Stimulated activated CD8-positive, alpha-beta memory T cell treated with anti-CD3 and anti-CD28 coated beads, Interleukin-2, amount 100 ng/mL, for 48 hours (primary cell): ENCODE measurements at regions not wholly inside any gene's neighbourhood (a gene's known extent, or its start where the extent isn't known, plus 50 kb on each side); places are given as distances from the start of the nearest gene placed in this dataset.
"Not testable (repeated sequence)": the region's sequence is repeated elsewhere in the genome, so short reads cannot be mapped to it uniquely, and the experiment has no call there.

ENCODE experiments used
- DNase-seq, 2 donors: peaks; one replicate each; pipeline ENCODE4 v3.0.0-alpha.2; 2020; ENCODE audit warnings: low read depth in 2 of 2

- DNase-seq = no peak
Observed at GRCh38 chr9:26667882-26668281, 224.7 kb downstream of the CAAP1 start.

GRCh38 chr9:26665666-26666065, 226.9 kb downstream of the CAAP1 start:
- DNase-seq = no peak

- DNase-seq = not testable (repeated sequence)
Observed at GRCh38 chr9:26664087-26664773, 228.4 kb downstream of the CAAP1 start.

- DNase-seq = no peak
Observed at GRCh38 chr9:26662476-26662875, 230.1 kb downstream of the CAAP1 start.

GRCh38 chr9:26658476-26658875, 234.1 kb downstream of the CAAP1 start:
- DNase-seq = no peak

- no peak for DNase-seq
Observed at GRCh38 chr9:26657958-26658357, 234.6 kb downstream of the CAAP1 start.

GRCh38 chr9:26656003-26656870, 236.4 kb downstream of the CAAP1 start:
- DNase-seq = no peak

- DNase-seq = no peak
Observed at GRCh38 chr9:26655166-26655565, 237.4 kb downstream of the CAAP1 start.

GRCh38 chr9:26650325-26650724, 242.3 kb downstream of the CAAP1 start:
- DNase-seq = no peak

- no peak for DNase-seq
Observed at GRCh38 chr9:26643826-26644225, 248.8 kb downstream of the CAAP1 start.

- DNase-seq = no peak
Observed at GRCh38 chr9:26639761-26640160, 252.8 kb downstream of the CAAP1 start.

GRCh38 chr9:26637101-26637500, 255.5 kb downstream of the CAAP1 start:
- DNase-seq = no peak

- not testable (repeated sequence) for DNase-seq
Observed at GRCh38 chr9:26613851-26614350, 278.7 kb downstream of the CAAP1 start.

GRCh38 chr9:26612211-26612610, 280.4 kb downstream of the CAAP1 start:
- no peak for DNase-seq

GRCh38 chr9:26606756-26607155, 285.8 kb downstream of the CAAP1 start:
- DNase-seq = no peak

GRCh38 chr9:26605367-26605766, 287.2 kb downstream of the CAAP1 start:
- DNase-seq = no peak

- DNase-seq = no peak
Observed at GRCh38 chr9:26604076-26604662, 288.4 kb downstream of the CAAP1 start.

GRCh38 chr9:26603617-26604016, 289.0 kb downstream of the CAAP1 start:
- DNase-seq = no peak

GRCh38 chr9:26597542-26598149, 295.0 kb downstream of the CAAP1 start:
- no peak for DNase-seq

- no peak for DNase-seq
Observed at GRCh38 chr9:26579056-26579455, 313.5 kb downstream of the CAAP1 start.

GRCh38 chr9:26574898-26575440, 317.6 kb downstream of the CAAP1 start:
- no peak for DNase-seq

- DNase-seq = no peak
Observed at GRCh38 chr9:26574256-26574655, 318.3 kb downstream of the CAAP1 start.
